Kidney (tissue), 13 donors: ENCODE measurements at regions not wholly inside any gene's neighbourhood (a gene's known extent, or its start where the extent isn't known, plus 50 kb on each side); places are given as distances from the start of the nearest gene placed in this dataset.

ENCODE experiments used
- DNase-seq, 5 donors: peaks; one replicate each; pipeline ENCODE4 v3.0.0-alpha.2; 2013 to 2020
- FAIRE-seq: peaks from 2 replicates; lab custom pipeline; 2012; peaks lifted over from hg19 to GRCh38; lab: Jason Lieb, UNC
- H3K27ac ChIP-seq, 2 donors: one replicate each; pipeline ENCODE4 v1.7.0; 2013; ENCODE audit warnings: low read depth in 2 of 2, low read length in 2 of 2, inconsistent platforms in 1 of 2
- H3K27me3 ChIP-seq: one replicate; pipeline ENCODE4 v1.7.1; 2013; ENCODE audit warnings: low read length, inconsistent platforms; ENCODE audit not compliant: control insufficient read depth, insufficient read depth
- H3K36me3 ChIP-seq, 3 donors: one replicate each; pipeline versions ENCODE4 v1.7.0 to v1.7.1; 2013; ENCODE audit warnings: low read length in 3 of 3, control low read depth in 1 of 3, inconsistent platforms in 1 of 3; ENCODE audit not compliant: insufficient read depth in 3 of 3, control insufficient read depth in 2 of 3
- H3K4me1 ChIP-seq, 3 donors: one replicate each; pipeline versions ENCODE4 v1.7.0 to v1.7.1; 2013; ENCODE audit warnings: low read length in 3 of 3, inconsistent platforms in 1 of 3, low read depth in 1 of 3; ENCODE audit not compliant: control insufficient read depth in 2 of 3, insufficient read depth in 2 of 3
- H3K4me3 ChIP-seq, 3 donors: one replicate each; pipeline versions ENCODE4 v1.7.0 to v1.8.1; 2013; ENCODE audit warnings: low read length in 3 of 3, control low read depth in 1 of 3, inconsistent platforms in 1 of 3
- H3K9ac ChIP-seq, 3 donors: one replicate each; pipeline versions ENCODE4 v1.7.0 to v1.7.1; 2013; ENCODE audit warnings: low read length in 3 of 3, control low read depth in 1 of 3, inconsistent platforms in 1 of 3
- H3K9me3 ChIP-seq, 3 donors: one replicate each; pipeline versions ENCODE4 v1.7.0 to v1.7.1; 2013; ENCODE audit warnings: low read length in 3 of 3, control low read depth in 1 of 3, inconsistent platforms in 1 of 3; ENCODE audit not compliant: control insufficient read depth in 2 of 3, insufficient read depth in 1 of 3
- CTCF ChIP-seq: IDR thresholded peaks from 3 replicates; pipeline ENCODE4 v1.5.1; 2012; ENCODE audit warnings: mild to moderate bottlenecking, moderate library complexity, borderline replicate concordance; ENCODE audit not compliant: insufficient read depth; ENCODE audit errors: extremely low read depth
- intact Hi-C: fragments of 100-400 bp; cut with DNase I; formaldehyde crosslinking; loops from one replicate; pipeline ENCODE4 v1.11.1; 2022
- donor health status: control.
- donor health status: control.
- donor health status: control.
- donor health status: control.
- donor health status: control.
- donor health status: DM: yes; HTN: yes; CAD: no.
- donor health status: Normal renal cell carcinoma (clear cell type).

- H3K4me1 ChIP-seq: no peaks in the 10 kb centered on the region
- no peak overlapping the region for H3K27ac ChIP-seq
- no peaks in the 10 kb centered on the region for H3K27me3 ChIP-seq
- no peak overlapping the region for H3K4me3 ChIP-seq
- H3K9ac ChIP-seq: no peak overlapping the region
- no peaks in the 10 kb centered on the region for H3K36me3 ChIP-seq
- no peaks in the 10 kb centered on the region for H3K9me3 ChIP-seq
- TF ChIP-seq CTCF: no peak
- intact Hi-C loops: no loop called here
- DNase-seq (no peak), FAIRE-seq (no peak)
Measured at GRCh38 chr6:114793428-114793827, 450.6 kb upstream of the HS3ST5 start.

DNA sequence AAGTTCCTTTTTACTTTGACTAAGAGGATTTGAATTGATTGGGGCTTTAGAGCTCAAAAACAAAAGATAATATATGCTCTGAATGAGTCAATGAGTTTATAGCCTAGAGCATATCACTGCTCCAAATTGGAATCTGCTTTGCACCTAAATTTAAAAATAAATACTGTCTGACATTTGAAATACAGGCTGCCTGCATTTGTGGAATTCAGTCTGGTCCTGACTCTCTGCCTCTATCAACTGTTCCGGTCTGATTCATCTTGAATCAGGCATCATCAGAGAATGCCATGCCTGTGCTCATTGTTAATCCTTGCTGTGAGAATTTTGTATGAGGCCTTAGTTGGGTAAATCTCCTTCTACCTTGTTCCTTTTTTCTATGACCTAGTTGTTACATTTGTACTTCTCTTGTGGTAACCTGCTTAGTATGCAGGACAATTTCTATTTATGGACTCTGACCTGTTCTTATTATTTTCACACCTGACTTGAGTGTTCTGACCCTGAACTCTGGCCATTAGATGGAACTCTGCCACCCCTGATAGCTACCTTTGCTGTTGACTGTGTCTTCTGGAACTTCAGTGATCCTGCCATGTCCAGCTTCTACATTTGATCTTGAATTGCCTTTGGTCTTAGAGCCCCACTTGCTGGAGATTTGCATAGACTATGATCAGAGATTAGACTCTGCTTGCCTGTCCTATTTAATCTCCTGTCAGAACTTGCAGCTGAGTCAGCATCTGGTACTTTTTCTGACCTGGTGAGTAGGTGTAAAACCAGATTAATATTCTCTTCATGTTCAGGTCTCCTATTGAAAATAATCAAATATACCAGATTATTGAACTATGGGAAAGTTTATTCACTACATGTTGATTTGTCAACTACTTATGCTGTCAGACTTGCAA, 442.7 kb upstream of the HS3ST5 start:
- H3K9me3 ChIP-seq: no peaks in the 10 kb centered on the region
- no peak for FAIRE-seq

GRCh38 chr6:114783783-114784182, 441.0 kb upstream of the HS3ST5 start:
- Histone ChIP-seq H3K9me3 (no peaks in the 10 kb centered on the region), H3K4me1 (no peaks in the 10 kb centered on the region), H3K9ac (no peak overlapping the region), H3K4me3 (no peak overlapping the region), H3K27ac (no peak overlapping the region), H3K27me3 (no peaks in the 10 kb centered on the region), H3K36me3 (no peaks in the 10 kb centered on the region)
- intact Hi-C loops: no loop called here
- no peak for FAIRE-seq
- DNase-seq: no peak
- TF ChIP-seq CTCF: no peak

More for the DNA sequence above, 442.7 kb upstream of the HS3ST5 start:
- Histone ChIP-seq H3K36me3 (no peaks in the 10 kb centered on the region), H3K4me3 (no peak overlapping the region), H3K27me3 (no peaks in the 10 kb centered on the region), H3K27ac (no peak overlapping the region), H3K9ac (no peak overlapping the region), H3K4me1 (no peaks in the 10 kb centered on the region)
- no peak for DNase-seq
- TF ChIP-seq CTCF: no peak
- intact Hi-C loops: no loop called here
